ENCODE measurements at regions not wholly inside any gene's neighbourhood (a gene's known extent, or its start where the extent isn't known, plus 50 kb on each side); places are given as distances from the start of the nearest gene placed in this dataset.
"Not testable (repeated sequence)": the region's sequence is repeated elsewhere in the genome, so short reads cannot be mapped to it uniquely, and the experiment has no call there.

- DNase-seq (ENCODE audit: low read depth), result peak; percentile 72
- H3K4me3 ChIP-seq (ENCODE audit: control insufficient read depth, low read depth, low read length), result no peak overlapping the region
Measured at GRCh38 chr10:76778914-76779795, 858.5 kb downstream of the KCNMA1 start.

GRCh38 chr10:76774987-76775603 is 862.5 kb downstream of the KCNMA1 start:
- TF ChIP-seq, protein P1, sequence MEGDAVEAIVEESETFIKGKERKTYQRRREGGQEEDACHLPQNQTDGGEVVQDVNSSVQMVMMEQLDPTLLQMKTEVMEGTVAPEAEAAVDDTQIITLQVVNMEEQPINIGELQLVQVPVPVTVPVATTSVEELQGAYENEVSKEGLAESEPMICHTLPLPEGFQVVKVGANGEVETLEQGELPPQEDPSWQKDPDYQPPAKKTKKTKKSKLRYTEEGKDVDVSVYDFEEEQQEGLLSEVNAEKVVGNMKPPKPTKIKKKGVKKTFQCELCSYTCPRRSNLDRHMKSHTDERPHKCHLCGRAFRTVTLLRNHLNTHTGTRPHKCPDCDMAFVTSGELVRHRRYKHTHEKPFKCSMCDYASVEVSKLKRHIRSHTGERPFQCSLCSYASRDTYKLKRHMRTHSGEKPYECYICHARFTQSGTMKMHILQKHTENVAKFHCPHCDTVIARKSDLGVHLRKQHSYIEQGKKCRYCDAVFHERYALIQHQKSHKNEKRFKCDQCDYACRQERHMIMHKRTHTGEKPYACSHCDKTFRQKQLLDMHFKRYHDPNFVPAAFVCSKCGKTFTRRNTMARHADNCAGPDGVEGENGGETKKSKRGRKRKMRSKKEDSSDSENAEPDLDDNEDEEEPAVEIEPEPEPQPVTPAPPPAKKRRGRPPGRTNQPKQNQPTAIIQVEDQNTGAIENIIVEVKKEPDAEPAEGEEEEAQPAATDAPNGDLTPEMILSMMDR (IDR thresholded peaks at IDR 0.05; ENCODE audit: control insufficient read depth, insufficient read depth, low read depth, low read length, missing control alignments), result no peak
- no peak for DNase-seq (ENCODE audit: low read depth)
- H3K4me3 ChIP-seq (ENCODE audit: control insufficient read depth, low read depth, low read length), result no peak overlapping the region

More at GRCh38 chr10:76778914-76779795, 858.5 kb downstream of the KCNMA1 start:
- TF ChIP-seq, protein P1 (IDR thresholded peaks at IDR 0.05; ENCODE audit: control insufficient read depth, insufficient read depth, low read depth, low read length, missing control alignments), result peak; percentile 50

GRCh38 chr10:76769582-76769981 is 868.0 kb downstream of the KCNMA1 start:
- TF ChIP-seq, protein P1 (IDR thresholded peaks at IDR 0.05; ENCODE audit: control insufficient read depth, insufficient read depth, low read depth, low read length, missing control alignments), result no peak
- no peak for DNase-seq (ENCODE audit: low read depth)
- no peak overlapping the region for H3K4me3 ChIP-seq (ENCODE audit: control insufficient read depth, low read depth, low read length)

- no peak overlapping the region for H3K4me3 ChIP-seq (ENCODE audit: control insufficient read depth, low read depth, low read length)
- TF ChIP-seq, protein P1 (IDR thresholded peaks at IDR 0.05; ENCODE audit: control insufficient read depth, insufficient read depth, low read depth, low read length, missing control alignments), result no peak
- peak; percentile 13 for DNase-seq (ENCODE audit: low read depth)
Measured at GRCh38 chr10:76769161-76769560, 868.4 kb downstream of the KCNMA1 start.

DNA sequence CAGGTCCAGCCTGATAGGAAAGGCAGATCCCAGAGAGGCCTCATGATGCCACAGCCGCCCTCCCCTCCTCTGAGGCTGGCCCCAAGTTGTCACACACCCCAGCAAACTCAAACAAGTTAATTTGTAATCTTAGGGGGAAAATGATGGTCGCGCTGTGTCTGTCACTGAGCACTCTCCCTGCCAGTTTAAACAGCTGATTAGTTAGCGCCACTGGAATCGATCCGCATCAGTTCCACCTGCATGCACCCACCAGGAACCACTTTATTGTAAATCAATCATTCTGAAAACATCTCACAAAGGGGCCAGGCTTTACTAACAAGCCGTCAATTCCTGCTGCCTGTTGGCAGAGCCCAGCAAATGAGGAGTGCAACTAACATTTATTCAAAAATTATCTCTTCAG is 870.9 kb downstream of the KCNMA1 start:
- no peak overlapping the region for H3K4me3 ChIP-seq (ENCODE audit: control insufficient read depth, low read depth, low read length)
- DNase-seq (ENCODE audit: low read depth), result no peak
- TF ChIP-seq, protein P1 (IDR thresholded peaks at IDR 0.05; ENCODE audit: control insufficient read depth, insufficient read depth, low read depth, low read length, missing control alignments), result no peak

DNA sequence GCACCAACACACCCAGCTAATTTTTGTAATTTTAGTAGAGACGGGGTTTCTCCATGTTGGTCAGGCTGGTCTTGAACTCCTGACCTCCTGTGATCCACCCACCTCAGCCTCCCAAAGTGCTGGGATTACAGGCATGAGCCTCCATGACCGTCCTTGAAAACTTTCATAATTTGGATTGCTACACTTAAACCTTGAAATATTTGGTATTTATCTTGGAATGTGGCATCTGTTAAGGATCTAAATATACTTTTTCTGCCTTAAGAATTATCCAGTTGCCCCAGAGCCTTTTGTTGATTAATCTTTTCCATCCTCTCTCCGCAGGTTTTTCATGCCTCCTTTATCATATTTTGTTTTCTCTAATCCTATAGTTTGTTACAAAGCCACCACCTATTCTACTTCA is 872.7 kb downstream of the KCNMA1 start:
- not testable (repeated sequence) for DNase-seq (ENCODE audit: low read depth)

GRCh38 chr10:76764177-76764576 is 873.4 kb downstream of the KCNMA1 start:
- TF ChIP-seq, protein P1 (IDR thresholded peaks at IDR 0.05; ENCODE audit: control insufficient read depth, insufficient read depth, low read depth, low read length, missing control alignments), result no peak
- no peak for DNase-seq (ENCODE audit: low read depth)
- H3K4me3 ChIP-seq (ENCODE audit: control insufficient read depth, low read depth, low read length), result no peak overlapping the region

More for the DNA sequence above, 872.7 kb downstream of the KCNMA1 start:
- H3K4me3 ChIP-seq (ENCODE audit: control insufficient read depth, low read depth, low read length), result not testable (repeated sequence)
